GM23338 (cell line): ENCODE measurements at regions not wholly inside any gene's neighbourhood (a gene's known extent, or its start where the extent isn't known, plus 50 kb on each side); places are given as distances from the start of the nearest gene placed in this dataset.

Experiments
- ATAC-seq: fragments of 200-7000 bp; cut with Tn5 transposase; 3 replicates; pipeline ENCODE4 v1.9.1; 2020
- DNase-seq: peaks from one replicate; pipeline ENCODE4 v3.0.0-alpha.2; 2015; ENCODE audit warnings: low spot score
- H2AFZ ChIP-seq: fragments of 200-600 bp; sonication (generic); 2 replicates; pipeline ENCODE4 v1.8.0; 2016; ENCODE audit warnings: antibody characterized with exemption, mild to moderate bottlenecking, moderate library complexity
- H3F3A ChIP-seq: fragments of 200-600 bp; sonication (generic); replicated peaks from 2 replicates; pipeline ENCODE4 v1.8.0; 2017; ENCODE audit warnings: antibody characterized with exemption, mixed run types, low read depth
- H3K27ac ChIP-seq: fragments of 200-600 bp; sonication (generic); 2 replicates; pipeline ENCODE4 v1.6.1; 2016; ENCODE audit warnings: low read depth
- H3K27me3 ChIP-seq: fragments of 200-600 bp; sonication (generic); 2 replicates; pipeline ENCODE4 v1.8.0; 2016; ENCODE audit warnings: mild to moderate bottlenecking, mixed run types, moderate library complexity; ENCODE audit not compliant: insufficient read depth
- H3K36me3 ChIP-seq: fragments of 200-600 bp; sonication (generic); 2 replicates; pipeline ENCODE4 v1.8.0; 2016; ENCODE audit warnings: mild to moderate bottlenecking; ENCODE audit not compliant: insufficient read depth
- H3K4me1 ChIP-seq: fragments of 200-600 bp; sonication (generic); 2 replicates; pipeline ENCODE4 v1.8.0; 2016; ENCODE audit warnings: mild to moderate bottlenecking, moderate library complexity; ENCODE audit not compliant: insufficient read depth
- H3K4me2 ChIP-seq: fragments of 200-600 bp; sonication (generic); 2 replicates; pipeline ENCODE4 v1.7.1; 2017; ENCODE audit warnings: mixed run types
- H3K4me3 ChIP-seq: fragments of 200-600 bp; sonication (generic); 2 replicates; pipeline ENCODE4 v1.6.1; 2016; ENCODE audit warnings: mixed run types
- H3K79me2 ChIP-seq: fragments of 200-600 bp; sonication (generic); replicated peaks from 2 replicates; pipeline ENCODE4 v1.8.0; 2017; ENCODE audit warnings: mild to moderate bottlenecking; ENCODE audit not compliant: insufficient read depth
- H3K9me2 ChIP-seq: fragments of 200-600 bp; sonication (generic); 2 replicates; pipeline ENCODE4 v1.8.0; 2017; ENCODE audit not compliant: insufficient read depth
- H4K20me1 ChIP-seq: fragments of 200-600 bp; sonication (generic); replicated peaks from 2 replicates; pipeline ENCODE4 v1.8.0; 2017; ENCODE audit warnings: mild to moderate bottlenecking; ENCODE audit not compliant: insufficient read depth
- H3K27ac Mint-ChIP-seq: 2 replicates; pipeline ENCODE4 v1.8.0; 2020; ENCODE audit warnings: inconsistent platforms, mild to moderate bottlenecking, moderate library complexity, mixed read lengths
- H3K27me3 Mint-ChIP-seq: 3 replicates; pipeline ENCODE4 v1.8.0; 2022; ENCODE audit warnings: low read depth, mild to moderate bottlenecking, moderate library complexity, mixed read lengths, inconsistent platforms; ENCODE audit not compliant: insufficient read depth, poor library complexity
- H3K36me3 Mint-ChIP-seq: 3 replicates; pipeline ENCODE4 v1.8.0; 2021; ENCODE audit warnings: low read depth, mild to moderate bottlenecking, inconsistent platforms, moderate library complexity, mixed read lengths
- H3K4me1 Mint-ChIP-seq: 3 replicates; pipeline ENCODE4 v1.8.0; 2020; ENCODE audit warnings: mild to moderate bottlenecking, inconsistent platforms, mixed read lengths
- H3K4me3 Mint-ChIP-seq: 3 replicates; pipeline ENCODE4 v1.8.0; 2021; ENCODE audit warnings: moderate library complexity, mild to moderate bottlenecking, inconsistent platforms, mixed read lengths
- H3K9me3 Mint-ChIP-seq: 3 replicates; pipeline ENCODE4 v1.8.0; 2020; ENCODE audit warnings: moderate library complexity, mild to moderate bottlenecking, inconsistent platforms, mixed read lengths
- CREB1 ChIP-seq: fragments of 250-450 bp; sonication (Bioruptor Pico); IDR thresholded peaks from 2 replicates; pipeline ENCODE4 v1.5.0; 2020; ENCODE audit warnings: low read depth, mild to moderate bottlenecking, moderate library complexity
- EZH2 ChIP-seq: fragments of 200-600 bp; sonication (generic); IDR thresholded peaks from one replicate; pipeline ENCODE4 v1.8.0; 2017; ENCODE audit warnings: antibody characterized with exemption, mild to moderate bottlenecking, low read depth; ENCODE audit not compliant: unreplicated experiment
- EZH2phosphoT487 ChIP-seq: fragments of 200-600 bp; sonication (generic); IDR thresholded peaks from one replicate; pipeline ENCODE4 v1.8.1; 2018; ENCODE audit warnings: antibody characterized with exemption; ENCODE audit not compliant: unreplicated experiment
- JUNB ChIP-seq: IDR thresholded peaks from one replicate; pipeline ENCODE4 v1.6.1; 2016; ENCODE audit warnings: antibody characterized with exemption; ENCODE audit not compliant: unreplicated experiment
- NANOG ChIP-seq: IDR thresholded peaks from 2 replicates; pipeline ENCODE4 v1.6.1; 2016; ENCODE audit warnings: antibody characterized with exemption, borderline replicate concordance
- POLR2AphosphoS5 ChIP-seq: IDR thresholded peaks from 2 replicates; pipeline ENCODE4 v1.6.1; 2016; ENCODE audit warnings: antibody characterized with exemption, low read depth
- STAT1 ChIP-seq: IDR thresholded peaks from one replicate; pipeline ENCODE4 v1.6.1; 2016; ENCODE audit warnings: antibody characterized with exemption; ENCODE audit not compliant: unreplicated experiment
- ZNF114 ChIP-seq: fragments of 250-450 bp; sonication (Bioruptor Pico); IDR thresholded peaks from 2 replicates; pipeline ENCODE4 v1.5.0; 2020; ENCODE audit warnings: mild to moderate bottlenecking, moderate library complexity
- ZNF331 ChIP-seq: fragments of 250-450 bp; sonication (Bioruptor Pico); IDR thresholded peaks from 2 replicates; pipeline ENCODE4 v1.5.0; 2020; ENCODE audit warnings: low read depth, mild to moderate bottlenecking, moderate library complexity
- TF ChIP-seq, protein P1 (sequence below), 2 experiments: fragments of 200-600 bp in 1 of 2; sonication (generic) in 1 of 2; conservative IDR thresholded peaks; 2 replicates each; pipeline versions ENCODE4 v1.5.1 to v1.6.1; 2016 to 2017; ENCODE audit warnings: antibody characterized with exemption in 2 of 2, low read depth in 2 of 2, mild to moderate bottlenecking in 2 of 2, moderate library complexity in 1 of 2
- TF ChIP-seq, protein P2 (sequence below): IDR thresholded peaks from one replicate; pipeline ENCODE4 v1.6.1; 2018; ENCODE audit warnings: antibody characterized with exemption; ENCODE audit not compliant: unreplicated experiment
- TF ChIP-seq, protein P3 (sequence below): IDR thresholded peaks from 2 replicates; pipeline ENCODE4 v1.6.1; 2016; ENCODE audit warnings: antibody characterized with exemption

DNA sequence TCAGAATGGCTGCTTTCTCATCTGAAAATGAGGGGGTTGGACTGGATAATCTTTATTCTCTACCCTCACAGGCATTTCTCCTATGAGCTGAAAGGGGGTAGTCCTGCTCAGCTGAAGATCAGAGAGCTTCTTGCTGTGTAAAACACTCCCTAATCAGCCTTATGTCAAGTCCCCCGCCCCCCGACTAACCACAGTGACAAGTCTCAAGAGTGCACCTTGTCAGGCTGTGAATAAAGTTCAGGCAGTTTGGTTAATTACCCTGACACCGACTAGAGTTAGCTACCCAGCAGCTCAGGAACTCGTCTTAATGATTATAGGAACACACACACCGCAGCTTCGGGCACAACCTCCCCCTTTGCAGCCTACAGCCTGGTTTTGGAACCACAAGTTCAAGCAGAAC, 513.7 kb downstream of the RPS24 start:
- H3F3A ChIP-seq: no peaks in the 10 kb centered on the region
- no peaks in the 10 kb centered on the region for H3K9me3 Mint-ChIP-seq
- peaks cover 4% of the 10 kb centered on the region for H3K27me3 Mint-ChIP-seq
- H4K20me1 ChIP-seq: no peaks in the 10 kb centered on the region
- no peak overlapping the region for H3K4me3 Mint-ChIP-seq
- H3K27ac ChIP-seq: no peak overlapping the region
- H3K27ac Mint-ChIP-seq: no peak overlapping the region
- no peak overlapping the region for H2AFZ ChIP-seq
- no peak for DNase-seq
- no peaks in the 10 kb centered on the region for H3K36me3 ChIP-seq
- no peak overlapping the region for H3K4me2 ChIP-seq
- peaks cover 19% of the 10 kb centered on the region for H3K4me1 ChIP-seq
- no peaks in the 10 kb centered on the region for H3K79me2 ChIP-seq
- ATAC-seq: no peak
- no peak overlapping the region for H3K4me3 ChIP-seq
- no peaks in the 10 kb centered on the region for H3K36me3 Mint-ChIP-seq
- H3K27me3 ChIP-seq: no peaks in the 10 kb centered on the region
- peaks cover 8% of the 10 kb centered on the region; the same call in 1 of the 2 replicates for H3K9me2 ChIP-seq
- H3K4me1 Mint-ChIP-seq: peaks cover 20% of the 10 kb centered on the region
- TF ChIP-seq, protein P1, sequence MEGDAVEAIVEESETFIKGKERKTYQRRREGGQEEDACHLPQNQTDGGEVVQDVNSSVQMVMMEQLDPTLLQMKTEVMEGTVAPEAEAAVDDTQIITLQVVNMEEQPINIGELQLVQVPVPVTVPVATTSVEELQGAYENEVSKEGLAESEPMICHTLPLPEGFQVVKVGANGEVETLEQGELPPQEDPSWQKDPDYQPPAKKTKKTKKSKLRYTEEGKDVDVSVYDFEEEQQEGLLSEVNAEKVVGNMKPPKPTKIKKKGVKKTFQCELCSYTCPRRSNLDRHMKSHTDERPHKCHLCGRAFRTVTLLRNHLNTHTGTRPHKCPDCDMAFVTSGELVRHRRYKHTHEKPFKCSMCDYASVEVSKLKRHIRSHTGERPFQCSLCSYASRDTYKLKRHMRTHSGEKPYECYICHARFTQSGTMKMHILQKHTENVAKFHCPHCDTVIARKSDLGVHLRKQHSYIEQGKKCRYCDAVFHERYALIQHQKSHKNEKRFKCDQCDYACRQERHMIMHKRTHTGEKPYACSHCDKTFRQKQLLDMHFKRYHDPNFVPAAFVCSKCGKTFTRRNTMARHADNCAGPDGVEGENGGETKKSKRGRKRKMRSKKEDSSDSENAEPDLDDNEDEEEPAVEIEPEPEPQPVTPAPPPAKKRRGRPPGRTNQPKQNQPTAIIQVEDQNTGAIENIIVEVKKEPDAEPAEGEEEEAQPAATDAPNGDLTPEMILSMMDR (conservative IDR thresholded peaks at IDR 0.05; ENCODE audit: low read depth in 2 of 2): no peak
- no peak for TF ChIP-seq ZNF331 (CRISPR knock-in tag)
- TF ChIP-seq, protein P2, sequence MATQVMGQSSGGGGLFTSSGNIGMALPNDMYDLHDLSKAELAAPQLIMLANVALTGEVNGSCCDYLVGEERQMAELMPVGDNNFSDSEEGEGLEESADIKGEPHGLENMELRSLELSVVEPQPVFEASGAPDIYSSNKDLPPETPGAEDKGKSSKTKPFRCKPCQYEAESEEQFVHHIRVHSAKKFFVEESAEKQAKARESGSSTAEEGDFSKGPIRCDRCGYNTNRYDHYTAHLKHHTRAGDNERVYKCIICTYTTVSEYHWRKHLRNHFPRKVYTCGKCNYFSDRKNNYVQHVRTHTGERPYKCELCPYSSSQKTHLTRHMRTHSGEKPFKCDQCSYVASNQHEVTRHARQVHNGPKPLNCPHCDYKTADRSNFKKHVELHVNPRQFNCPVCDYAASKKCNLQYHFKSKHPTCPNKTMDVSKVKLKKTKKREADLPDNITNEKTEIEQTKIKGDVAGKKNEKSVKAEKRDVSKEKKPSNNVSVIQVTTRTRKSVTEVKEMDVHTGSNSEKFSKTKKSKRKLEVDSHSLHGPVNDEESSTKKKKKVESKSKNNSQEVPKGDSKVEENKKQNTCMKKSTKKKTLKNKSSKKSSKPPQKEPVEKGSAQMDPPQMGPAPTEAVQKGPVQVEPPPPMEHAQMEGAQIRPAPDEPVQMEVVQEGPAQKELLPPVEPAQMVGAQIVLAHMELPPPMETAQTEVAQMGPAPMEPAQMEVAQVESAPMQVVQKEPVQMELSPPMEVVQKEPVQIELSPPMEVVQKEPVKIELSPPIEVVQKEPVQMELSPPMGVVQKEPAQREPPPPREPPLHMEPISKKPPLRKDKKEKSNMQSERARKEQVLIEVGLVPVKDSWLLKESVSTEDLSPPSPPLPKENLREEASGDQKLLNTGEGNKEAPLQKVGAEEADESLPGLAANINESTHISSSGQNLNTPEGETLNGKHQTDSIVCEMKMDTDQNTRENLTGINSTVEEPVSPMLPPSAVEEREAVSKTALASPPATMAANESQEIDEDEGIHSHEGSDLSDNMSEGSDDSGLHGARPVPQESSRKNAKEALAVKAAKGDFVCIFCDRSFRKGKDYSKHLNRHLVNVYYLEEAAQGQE: no peak
- no peak for TF ChIP-seq NANOG
- TF ChIP-seq POLR2AphosphoS5: no peak
- TF ChIP-seq EZH2: no peak
- TF ChIP-seq STAT1: no peak
- TF ChIP-seq ZNF114 (CRISPR knock-in tag): no peak
- no peak for TF ChIP-seq EZH2phosphoT487
- TF ChIP-seq, protein P3, sequence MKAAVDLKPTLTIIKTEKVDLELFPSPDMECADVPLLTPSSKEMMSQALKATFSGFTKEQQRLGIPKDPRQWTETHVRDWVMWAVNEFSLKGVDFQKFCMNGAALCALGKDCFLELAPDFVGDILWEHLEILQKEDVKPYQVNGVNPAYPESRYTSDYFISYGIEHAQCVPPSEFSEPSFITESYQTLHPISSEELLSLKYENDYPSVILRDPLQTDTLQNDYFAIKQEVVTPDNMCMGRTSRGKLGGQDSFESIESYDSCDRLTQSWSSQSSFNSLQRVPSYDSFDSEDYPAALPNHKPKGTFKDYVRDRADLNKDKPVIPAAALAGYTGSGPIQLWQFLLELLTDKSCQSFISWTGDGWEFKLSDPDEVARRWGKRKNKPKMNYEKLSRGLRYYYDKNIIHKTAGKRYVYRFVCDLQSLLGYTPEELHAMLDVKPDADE: no peak
- no peak for TF ChIP-seq JUNB
- TF ChIP-seq CREB1 (CRISPR knock-in tag): no peak
